Inflammatory macrophage treated with lipopolysaccharide for 1 hour (primary cell): ENCODE measurements at regions not wholly inside any gene's neighbourhood (a gene's known extent, or its start where the extent isn't known, plus 50 kb on each side); places are given as distances from the start of the nearest gene placed in this dataset.
"Not testable (repeated sequence)": the region's sequence is repeated elsewhere in the genome, so short reads cannot be mapped to it uniquely, and the experiment has no call there.

ENCODE experiments used
- DNase-seq, 2 donors: peaks; one replicate each; pipeline ENCODE4 v3.0.0-alpha.2; 2020 to 2022

- DNase-seq: peak; percentile 65 to 74
Observed at GRCh38 chr5:124902097-124902821, 155.8 kb upstream of the ZNF608 start.

- DNase-seq: no peak
Observed at GRCh38 chr5:124905256-124906130, 159.1 kb upstream of the ZNF608 start.

DNA sequence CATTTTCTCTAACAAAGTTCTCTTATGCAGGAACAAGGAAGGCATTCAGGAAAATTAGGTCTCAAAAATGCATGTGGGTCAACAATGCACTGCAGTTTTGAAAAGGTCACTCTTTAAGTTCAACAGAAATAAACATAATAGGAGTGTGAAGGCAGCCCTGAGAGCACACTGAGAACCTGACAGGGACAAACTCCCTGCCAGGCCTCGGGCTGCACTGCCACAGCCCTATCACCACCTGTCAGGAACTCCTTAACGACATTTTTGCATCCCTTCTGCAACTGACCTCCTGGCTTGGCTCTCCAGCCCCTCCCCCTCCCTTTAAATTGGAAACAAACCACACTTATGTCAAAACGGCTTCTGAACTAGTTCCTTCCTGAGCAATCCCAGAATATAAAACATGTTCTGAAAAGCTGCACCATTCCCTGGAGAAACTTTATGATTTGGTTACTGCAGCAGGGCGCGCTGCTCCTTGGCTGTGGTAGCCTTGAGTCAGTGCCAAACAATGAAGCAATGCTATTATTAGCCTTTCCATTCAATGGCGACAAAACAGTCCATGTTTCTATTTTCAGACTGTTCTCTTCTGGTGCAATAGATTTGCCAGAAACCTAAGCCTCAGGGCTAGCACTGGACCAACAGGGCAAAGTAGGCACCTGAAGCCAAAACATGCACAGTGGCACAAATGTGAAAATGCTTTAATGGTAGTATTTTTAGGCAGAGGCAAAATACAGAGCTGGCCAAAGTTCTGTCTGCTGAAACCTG is 160.1 kb upstream of the ZNF608 start:
- peak in 1 of 2 donors; percentile 21 for DNase-seq

- DNase-seq: no peak
Observed at GRCh38 chr5:124907098-124907644, 160.7 kb upstream of the ZNF608 start.

DNA sequence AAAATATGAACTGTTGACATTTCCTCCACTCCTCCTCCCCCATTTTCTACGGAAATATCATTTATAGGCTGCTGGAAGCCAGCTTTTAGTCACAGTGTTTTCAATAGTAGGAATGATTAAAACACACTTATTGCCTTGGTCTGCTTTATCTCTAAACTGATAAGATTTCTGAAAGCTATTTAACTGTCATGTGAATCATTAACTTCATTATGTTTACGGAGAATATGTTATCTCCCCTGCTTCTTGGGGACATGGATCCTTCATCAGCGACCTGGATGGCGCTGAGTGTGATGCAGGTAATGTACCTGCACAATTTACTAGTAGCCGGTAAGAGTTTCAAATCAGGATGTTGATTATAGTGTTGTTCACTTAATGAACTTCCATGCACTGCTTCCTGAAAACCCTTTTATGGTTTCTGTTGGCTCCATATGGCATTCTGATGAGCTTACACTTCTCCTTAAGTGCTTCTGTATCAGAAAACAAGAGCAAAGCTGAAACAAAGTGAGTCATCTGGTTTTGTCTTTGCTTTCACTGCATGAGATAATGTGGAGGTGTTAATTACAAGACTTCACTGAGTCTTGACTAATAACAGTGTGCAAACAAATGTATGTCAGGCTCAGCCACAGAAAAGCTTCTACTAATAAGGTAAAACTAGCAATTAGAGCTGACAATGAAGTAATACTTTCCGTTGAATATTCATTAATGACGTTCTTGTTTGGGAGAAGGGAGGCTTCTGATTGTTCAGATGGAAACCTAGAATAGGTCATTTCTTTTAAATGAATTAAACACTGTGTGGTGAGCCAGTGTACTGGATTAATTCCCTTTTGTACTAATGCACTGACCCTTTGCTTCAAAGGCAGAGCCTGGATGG is 162.4 kb upstream of the ZNF608 start:
- DNase-seq: peak; percentile 66 to 87

DNA sequence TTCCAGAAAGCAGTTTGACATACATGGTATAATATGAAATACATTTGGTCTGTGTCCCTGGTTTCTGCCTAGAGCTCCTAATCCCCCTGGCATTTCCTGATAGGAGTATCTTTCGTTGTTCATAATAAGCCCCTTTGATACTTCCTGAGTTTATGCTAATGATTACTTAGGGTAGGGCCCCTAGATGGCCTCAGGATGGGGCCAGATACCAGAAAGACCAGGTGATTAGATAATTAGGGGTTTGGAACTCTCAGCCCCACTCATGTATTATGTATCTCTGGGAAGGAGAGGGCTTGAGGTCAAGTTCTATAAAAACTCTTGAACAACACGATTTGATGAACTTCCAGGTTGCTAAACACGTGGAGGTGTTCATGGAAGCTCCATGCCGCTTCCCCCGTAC is 163.3 kb upstream of the ZNF608 start:
- no peak for DNase-seq

DNA sequence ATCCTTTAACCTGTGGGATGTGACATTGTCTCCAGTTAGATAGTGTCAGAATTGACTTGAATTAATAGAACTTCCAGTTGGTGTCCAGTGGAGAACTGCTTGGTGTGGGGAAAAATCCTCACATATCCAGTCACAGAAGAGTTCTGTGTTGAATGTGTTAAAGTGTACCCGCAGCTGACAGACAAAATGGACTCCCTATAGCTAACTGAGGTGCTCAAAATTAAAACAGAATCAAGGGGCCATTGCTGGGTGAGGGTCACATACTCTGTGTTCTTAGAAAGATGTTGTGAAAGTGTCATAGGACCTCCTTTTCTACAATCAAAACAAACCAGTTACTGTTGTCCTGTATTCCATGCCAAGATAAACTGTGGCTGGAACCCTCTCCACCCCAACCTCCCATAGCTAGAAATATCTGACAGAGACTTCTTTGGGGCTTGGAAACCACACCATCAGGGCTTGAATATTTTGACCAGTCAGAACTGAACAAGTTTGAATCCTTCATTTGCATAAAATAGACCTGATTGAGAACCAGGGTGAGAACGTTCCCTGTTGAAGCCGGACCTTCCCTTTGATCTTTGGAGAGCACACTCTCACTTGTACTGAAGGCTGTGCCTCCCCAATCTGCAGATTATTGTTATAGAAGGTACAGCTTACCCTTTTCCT is 164.0 kb upstream of the ZNF608 start:
- DNase-seq: no peak

DNA sequence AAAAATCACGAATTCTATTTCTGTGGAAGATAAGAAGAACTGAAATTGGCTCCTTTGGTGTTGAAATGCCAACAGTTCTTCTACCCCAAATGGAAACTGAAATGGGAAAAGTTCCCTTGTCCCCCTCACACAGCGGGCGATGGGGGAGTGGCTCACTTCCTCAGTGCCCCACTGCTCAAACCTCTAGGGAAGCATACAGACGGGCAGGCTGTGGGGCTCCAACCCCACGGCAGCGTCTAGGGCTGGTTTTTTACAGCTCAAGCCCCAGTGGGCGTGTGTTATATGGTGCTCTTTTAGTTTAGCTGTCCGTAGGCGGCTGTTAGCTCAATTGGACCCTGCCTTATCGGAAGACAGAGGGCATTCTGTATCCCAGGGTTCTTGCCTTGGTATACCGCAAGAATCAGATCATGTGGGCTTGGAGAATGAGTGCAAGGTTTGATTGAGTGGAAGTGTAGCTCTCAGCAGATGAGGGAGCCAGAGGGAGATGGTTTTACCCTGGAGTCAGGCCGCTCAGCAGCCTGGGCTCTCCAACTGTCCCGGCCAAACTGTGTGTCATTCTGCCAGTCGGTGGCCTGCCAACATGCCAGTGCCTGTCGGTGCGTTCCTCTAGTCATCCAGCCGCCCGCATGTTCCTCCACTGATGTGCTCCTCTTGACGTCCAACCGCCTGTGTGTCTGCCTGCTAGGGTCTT is 166.3 kb upstream of the ZNF608 start:
- peak; percentile 65 to 71 for DNase-seq

- no peak for DNase-seq
Observed at GRCh38 chr5:124913329-124913653, 166.9 kb upstream of the ZNF608 start.

GRCh38 chr5:124916313-124916712 is 169.9 kb upstream of the ZNF608 start:
- not testable (repeated sequence) for DNase-seq

GRCh38 chr5:124918618-124919017 is 172.2 kb upstream of the ZNF608 start:
- no peak for DNase-seq

GRCh38 chr5:124919076-124919475 is 172.6 kb upstream of the ZNF608 start:
- no peak for DNase-seq

GRCh38 chr5:124919747-124920525 is 173.5 kb upstream of the ZNF608 start:
- DNase-seq: no peak

DNA sequence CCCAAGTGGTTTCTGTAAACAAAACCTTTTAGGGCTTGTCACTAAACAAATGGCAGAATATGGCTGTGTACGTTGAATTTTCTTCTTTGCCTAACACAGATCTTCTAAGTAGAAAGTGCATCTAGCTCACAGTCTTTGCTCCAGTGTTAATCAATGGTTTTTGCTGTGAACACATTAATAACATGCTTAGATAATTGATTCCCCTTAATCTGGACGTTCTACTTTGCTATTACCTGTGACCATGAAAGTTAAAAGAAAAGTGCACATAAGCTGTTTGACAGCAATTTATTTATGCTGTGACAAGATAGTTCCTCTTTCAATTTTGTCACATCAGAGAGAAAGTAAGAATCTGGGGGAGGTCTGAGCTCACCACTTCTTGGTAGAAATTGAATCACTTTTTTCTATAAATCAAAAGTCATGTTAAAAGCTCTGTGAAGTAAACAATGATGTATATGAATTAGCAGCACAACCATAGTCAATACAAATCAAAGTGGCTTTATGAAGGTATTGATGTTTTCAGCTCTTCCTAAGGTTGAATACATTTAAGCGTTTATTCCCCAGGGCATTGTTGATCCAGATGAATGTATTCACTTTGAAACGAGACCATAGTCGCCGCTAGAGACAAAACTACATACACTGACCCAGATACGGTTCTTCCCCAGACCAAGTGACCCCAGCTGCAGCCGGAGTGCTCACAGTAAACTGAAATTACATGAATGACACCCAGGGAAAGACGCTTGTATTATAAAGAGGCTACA is 174.6 kb upstream of the ZNF608 start:
- DNase-seq: peak; percentile 69 to 71

DNA sequence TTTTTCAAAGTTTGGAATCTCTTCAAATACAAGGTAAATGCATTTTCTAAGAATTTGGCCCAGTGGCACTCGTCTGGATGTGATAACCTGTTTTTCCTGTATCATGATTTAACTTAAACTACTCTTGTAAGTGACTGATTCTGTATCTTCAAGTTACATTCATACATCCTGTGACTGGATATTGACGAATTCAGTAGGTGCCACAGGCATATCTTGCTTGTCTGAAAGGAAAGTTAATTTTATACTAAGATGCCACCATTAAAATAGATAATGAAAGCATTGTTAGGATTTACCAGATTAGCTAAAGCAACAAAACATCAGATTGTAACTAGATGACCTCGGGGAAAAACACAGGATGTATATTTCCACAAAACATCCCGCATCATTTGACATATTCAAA is 175.3 kb upstream of the ZNF608 start:
- no peak for DNase-seq

GRCh38 chr5:124922255-124922975 is 176.0 kb upstream of the ZNF608 start:
- DNase-seq: no peak

DNA sequence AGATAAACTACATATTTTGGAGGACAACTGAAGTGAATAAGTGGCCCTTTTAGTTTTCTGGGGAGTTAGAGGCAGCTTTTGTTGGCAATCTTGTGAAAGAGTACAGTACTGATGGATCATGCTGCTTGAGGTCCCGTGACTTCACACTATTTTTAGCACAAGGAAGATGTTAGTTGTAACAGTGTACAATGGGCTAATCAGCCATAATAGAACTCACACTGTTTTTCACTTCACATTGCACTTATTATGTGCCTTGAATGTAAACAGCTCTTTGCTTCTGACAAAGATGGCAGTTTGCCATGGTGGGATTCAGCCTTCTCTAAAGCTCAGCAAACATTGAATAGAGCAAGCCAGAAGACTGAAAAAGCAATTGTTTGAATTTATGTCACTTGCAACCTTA is 176.7 kb upstream of the ZNF608 start:
- peak in 1 of 2 donors; percentile 22 for DNase-seq

DNA sequence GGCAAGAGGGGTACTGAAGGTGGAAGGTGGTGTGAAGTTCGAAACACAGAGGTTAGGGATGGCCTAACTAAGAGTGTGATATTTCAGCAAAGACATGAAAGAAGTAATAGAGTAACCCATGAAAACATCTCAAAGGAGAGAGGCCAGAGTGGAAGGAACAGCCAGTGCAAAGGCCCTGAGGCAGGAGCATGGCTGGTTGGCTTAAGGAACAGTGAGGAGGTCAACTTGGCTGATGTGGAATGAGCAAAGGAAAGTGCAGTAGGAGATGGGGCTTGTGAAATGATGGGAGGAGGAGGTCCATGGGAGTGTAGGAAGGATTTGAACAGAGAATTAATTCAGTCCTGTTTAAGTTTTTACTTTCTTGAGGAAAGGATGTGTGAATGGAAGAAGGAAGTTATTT is 178.3 kb upstream of the ZNF608 start:
- no peak for DNase-seq

DNA sequence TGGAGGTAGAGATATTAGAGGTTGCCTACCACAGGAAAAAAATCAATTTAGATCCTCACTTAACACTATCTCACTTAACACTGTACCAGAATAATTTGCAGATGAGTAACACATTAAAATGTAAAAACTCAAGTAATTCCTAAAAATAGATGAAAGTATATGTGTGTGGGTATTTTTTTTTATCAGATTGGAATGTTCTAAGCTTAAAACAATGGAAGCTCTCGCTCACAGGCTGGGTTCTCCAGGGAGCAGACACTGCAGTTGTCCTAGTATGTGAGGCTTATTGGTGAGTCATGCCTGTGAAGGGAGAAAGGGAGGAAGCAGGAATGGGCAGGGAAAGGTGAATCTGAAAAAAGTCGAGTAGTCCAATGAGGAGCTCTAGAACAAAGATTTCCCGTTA is 181.3 kb upstream of the ZNF608 start:
- DNase-seq: no peak
